CD14-positive monocyte (primary cell): ENCODE measurements at regions not wholly inside any gene's neighbourhood (a gene's known extent, or its start where the extent isn't known, plus 50 kb on each side); places are given as distances from the start of the nearest gene placed in this dataset.
"Not testable (repeated sequence)": the region's sequence is repeated elsewhere in the genome, so short reads cannot be mapped to it uniquely, and the experiment has no call there.

Experiments used
- DNase-seq, 3 donors: peaks; one replicate each; pipeline ENCODE4 v3.0.0-alpha.2; 2011 to 2022
- H2AFZ ChIP-seq: 2 replicates; pipeline ENCODE4 v1.6.0; 2012; ENCODE audit warnings: mild to moderate bottlenecking, low read depth, low read length, inconsistent platforms; ENCODE audit not compliant: insufficient read depth, poor library complexity, severe bottlenecking
- H3K27ac ChIP-seq, 2 donors: 1 replicate in 1 of 2; 2 replicates in 1 of 2; pipeline ENCODE4 v1.5.1; 2012 to 2013; ENCODE audit warnings: low read length in 2 of 2, control low read depth in 1 of 2, inconsistent platforms in 1 of 2, low read depth in 1 of 2, mild to moderate bottlenecking in 1 of 2
- H3K27me3 ChIP-seq, 2 donors: one replicate each; pipeline versions ENCODE4 v1.6.0 to v1.6.1; 2011 to 2013; ENCODE audit warnings: low read length in 2 of 2; ENCODE audit not compliant: control insufficient read depth in 2 of 2, insufficient read depth in 2 of 2
- H3K36me3 ChIP-seq, 2 donors: replicated peaks in 1 of 2; 1 replicate in 1 of 2; 2 replicates in 1 of 2; pipeline versions ENCODE4 v1.5.1 to v1.6.1; 2012 to 2013; ENCODE audit warnings: low read length in 2 of 2, control low read depth in 1 of 2, inconsistent platforms in 1 of 2, mild to moderate bottlenecking in 1 of 2; ENCODE audit not compliant: insufficient read depth in 2 of 2, control insufficient read depth in 1 of 2
- H3K4me1 ChIP-seq, 2 donors: 1 replicate in 1 of 2; 2 replicates in 1 of 2; pipeline versions ENCODE4 v1.5.1 to v1.6.1; 2012 to 2013; ENCODE audit warnings: low read length in 2 of 2, control low read depth in 1 of 2, inconsistent platforms in 1 of 2, mild to moderate bottlenecking in 1 of 2, moderate library complexity in 1 of 2; ENCODE audit not compliant: insufficient read depth in 2 of 2, control insufficient read depth in 1 of 2
- H3K4me2 ChIP-seq: replicated peaks from 2 replicates; pipeline ENCODE3; 2012; ENCODE audit warnings: low read length, moderate library complexity, mild to moderate bottlenecking; ENCODE audit not compliant: poor library complexity, severe bottlenecking; ENCODE audit errors: extremely low read depth
- H3K4me3 ChIP-seq, 3 experiments: fragments of 200-600 bp in 1 of 3; sonication (generic) in 1 of 3; replicated peaks in 1 of 3; 1 replicate in 2 of 3; 2 replicates in 1 of 3; pipeline ENCODE4 v1.5.1; 2011 to 2013; ENCODE audit warnings: low read length in 3 of 3, mild to moderate bottlenecking in 3 of 3, control low read depth in 2 of 3, low read depth in 2 of 3, inconsistent platforms in 1 of 3, moderate library complexity in 1 of 3
- H3K79me2 ChIP-seq: 2 replicates; pipeline ENCODE4 v1.6.0; 2012; ENCODE audit warnings: mild to moderate bottlenecking, control low read depth, inconsistent platforms, low read length, moderate library complexity; ENCODE audit not compliant: insufficient read depth
- H3K9ac ChIP-seq: 2 replicates; pipeline ENCODE4 v1.6.0; 2017; ENCODE audit warnings: low read length, mild to moderate bottlenecking; ENCODE audit not compliant: insufficient read depth, poor library complexity, severe bottlenecking
- H3K9me3 ChIP-seq, 2 donors: replicated peaks in 1 of 2; 1 replicate in 1 of 2; 2 replicates in 1 of 2; pipeline versions ENCODE4 v1.5.1 to v1.6.1; 2012 to 2013; ENCODE audit warnings: low read length in 2 of 2, control low read depth in 1 of 2; ENCODE audit not compliant: control insufficient read depth in 1 of 2, insufficient read depth in 1 of 2
- H4K20me1 ChIP-seq: 2 replicates; pipeline ENCODE4 v1.6.0; 2012; ENCODE audit warnings: mild to moderate bottlenecking, low read length, control low read depth, moderate library complexity; ENCODE audit not compliant: insufficient read depth
- H3K27ac Mint-ChIP-seq, 7 donors: one replicate each; pipeline ENCODE4 v1.8.0; 2020; ENCODE audit warnings: mild to moderate bottlenecking in 7 of 7, mixed read lengths in 7 of 7, moderate library complexity in 6 of 7, inconsistent platforms in 2 of 7
- H3K27me3 Mint-ChIP-seq, 3 donors: one replicate each; pipeline ENCODE4 v1.8.0; 2021 to 2022; ENCODE audit warnings: low read depth in 3 of 3, mild to moderate bottlenecking in 3 of 3, mixed read lengths in 3 of 3, moderate library complexity in 3 of 3, inconsistent platforms in 1 of 3
- H3K36me3 Mint-ChIP-seq, 2 donors: one replicate each; pipeline ENCODE4 v1.8.0; 2020; ENCODE audit warnings: mixed read lengths in 2 of 2, inconsistent platforms in 1 of 2, mild to moderate bottlenecking in 1 of 2
- H3K4me1 Mint-ChIP-seq: one replicate; pipeline ENCODE4 v1.8.0; 2020; ENCODE audit warnings: mild to moderate bottlenecking, mixed read lengths
- H3K4me3 Mint-ChIP-seq, 2 donors: one replicate each; pipeline ENCODE4 v1.8.0; 2020; ENCODE audit warnings: mild to moderate bottlenecking in 2 of 2, mixed read lengths in 2 of 2, moderate library complexity in 1 of 2
- H3K9me3 Mint-ChIP-seq, 7 donors: one replicate each; pipeline ENCODE4 v1.8.0; 2020 to 2022; ENCODE audit warnings: mixed read lengths in 7 of 7, mild to moderate bottlenecking in 6 of 7, moderate library complexity in 6 of 7, inconsistent platforms in 2 of 7
- WGBS: methylation state at CpG from one replicate; pipeline ENCODE4 v1.1.5; 2013; ENCODE audit warnings: missing lambda C conversion rate; ENCODE audit not compliant: insufficient coverage; 5-methylcytosine and 5-hydroxymethylcytosine counted together
- intact Hi-C, 2 donors: fragments of 100-400 bp; cut with micrococcal nuclease; formaldehyde crosslinking; loops; one replicate each; pipeline versions ENCODE4 v1.15.0 to v1.15.1; 2023
- TF ChIP-seq, protein P1 (sequence below): fragments of 200-600 bp; IDR thresholded peaks from one replicate; pipeline ENCODE4 v1.8.0; 2022; ENCODE audit warnings: antibody characterized with exemption, mild to moderate bottlenecking

- Mint-ChIP-seq H3K27me3 (peaks cover 11 to 21% (median 17%) of the 10 kb centered on the region in 3 donors), H3K36me3 (no peaks in the 10 kb centered on the region), H3K4me1 (no peaks in the 10 kb centered on the region), H3K4me3 (no peak overlapping the region), H3K9me3 (peaks cover 0 to 5% (median 0%) of the 10 kb centered on the region in 7 donors), H3K27ac (no peak overlapping the region)
- TF ChIP-seq, protein P1, sequence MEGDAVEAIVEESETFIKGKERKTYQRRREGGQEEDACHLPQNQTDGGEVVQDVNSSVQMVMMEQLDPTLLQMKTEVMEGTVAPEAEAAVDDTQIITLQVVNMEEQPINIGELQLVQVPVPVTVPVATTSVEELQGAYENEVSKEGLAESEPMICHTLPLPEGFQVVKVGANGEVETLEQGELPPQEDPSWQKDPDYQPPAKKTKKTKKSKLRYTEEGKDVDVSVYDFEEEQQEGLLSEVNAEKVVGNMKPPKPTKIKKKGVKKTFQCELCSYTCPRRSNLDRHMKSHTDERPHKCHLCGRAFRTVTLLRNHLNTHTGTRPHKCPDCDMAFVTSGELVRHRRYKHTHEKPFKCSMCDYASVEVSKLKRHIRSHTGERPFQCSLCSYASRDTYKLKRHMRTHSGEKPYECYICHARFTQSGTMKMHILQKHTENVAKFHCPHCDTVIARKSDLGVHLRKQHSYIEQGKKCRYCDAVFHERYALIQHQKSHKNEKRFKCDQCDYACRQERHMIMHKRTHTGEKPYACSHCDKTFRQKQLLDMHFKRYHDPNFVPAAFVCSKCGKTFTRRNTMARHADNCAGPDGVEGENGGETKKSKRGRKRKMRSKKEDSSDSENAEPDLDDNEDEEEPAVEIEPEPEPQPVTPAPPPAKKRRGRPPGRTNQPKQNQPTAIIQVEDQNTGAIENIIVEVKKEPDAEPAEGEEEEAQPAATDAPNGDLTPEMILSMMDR: no peak
- Histone ChIP-seq H2AFZ (no peak overlapping the region), H3K4me1 (no peaks in the 10 kb centered on the region), H3K4me3 (no peak overlapping the region), H3K79me2 (no peaks in the 10 kb centered on the region), H4K20me1 (no peaks in the 10 kb centered on the region), H3K4me2 (no peak overlapping the region), H3K36me3 (no peaks in the 10 kb centered on the region), H3K9me3 (no peaks in the 10 kb centered on the region), H3K9ac (no peak overlapping the region), H3K27ac (no peak overlapping the region), H3K27me3 (peaks cover 0 to 14% of the 10 kb centered on the region in 2 donors)
- WGBS: 60% methylated on average over 1 of the region's 1 CpG
- no peak for DNase-seq
- intact Hi-C loops: no loop called here
Observed at GRCh38 chr7:131941291-131941690, 384.9 kb upstream of the PODXL start.

DNA sequence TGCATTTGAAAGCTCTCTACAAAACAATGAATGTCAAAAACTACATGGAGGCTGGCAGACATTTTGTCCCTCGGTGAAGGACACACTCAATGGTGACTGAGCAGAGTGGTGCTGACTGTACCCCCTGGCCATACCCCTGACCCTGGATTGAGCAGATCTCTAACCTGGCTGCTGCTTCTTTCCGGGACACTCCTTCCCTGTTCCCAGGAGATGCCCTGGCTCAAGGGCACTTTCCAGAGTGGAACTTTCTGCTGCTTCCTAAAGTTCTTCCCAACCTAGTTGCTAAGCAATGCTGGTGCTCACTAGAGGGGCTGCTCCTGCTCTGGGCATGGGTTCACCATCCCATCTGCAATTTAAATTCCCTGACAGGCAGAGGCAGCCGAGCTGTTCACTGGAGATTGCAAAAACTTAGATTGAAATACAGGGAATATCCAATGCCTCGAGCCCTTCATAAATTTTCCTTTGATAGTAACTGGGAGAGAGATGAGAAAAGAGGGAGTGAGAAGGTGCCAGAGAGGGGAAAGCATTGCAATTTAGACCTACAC, 384.3 kb upstream of the PODXL start:
- H3K9me3 ChIP-seq: no peaks in the 10 kb centered on the region
- Mint-ChIP-seq H3K36me3 (no peaks in the 10 kb centered on the region), H3K4me3 (no peak overlapping the region), H3K4me1 (no peaks in the 10 kb centered on the region), H3K27me3 (peaks cover 8 to 20% (median 16%) of the 10 kb centered on the region in 3 donors), H3K27ac (no peak overlapping the region), H3K9me3 (peaks cover 0 to 5% (median 0%) of the 10 kb centered on the region in 7 donors)
- no peaks in the 10 kb centered on the region for H4K20me1 ChIP-seq
- TF ChIP-seq, protein P1: no peak
- H3K4me2 ChIP-seq: no peak overlapping the region
- 94% methylated on average over 2 of the region's 4 CpGs for WGBS
- no peaks in the 10 kb centered on the region for H3K79me2 ChIP-seq
- DNase-seq: no peak
- no peak overlapping the region for H3K4me3 ChIP-seq
- H3K27me3 ChIP-seq: peaks cover 0 to 9% of the 10 kb centered on the region in 2 donors
- H3K9ac ChIP-seq: no peak overlapping the region
- intact Hi-C loops: no loop called here
- H3K36me3 ChIP-seq: no peaks in the 10 kb centered on the region
- H3K27ac ChIP-seq: no peak overlapping the region
- no peak overlapping the region for H2AFZ ChIP-seq
- H3K4me1 ChIP-seq: no peaks in the 10 kb centered on the region

- H3K4me2 ChIP-seq, H3K27ac Mint-ChIP-seq, H3K79me2 ChIP-seq, H3K4me1 ChIP-seq, H3K4me1 Mint-ChIP-seq, H2AFZ ChIP-seq, H3K9me3 Mint-ChIP-seq, H3K27me3 ChIP-seq, intact Hi-C loops, H3K9me3 ChIP-seq, H3K4me3 ChIP-seq, H4K20me1 ChIP-seq, H3K36me3 Mint-ChIP-seq, H3K9ac ChIP-seq, DNase-seq, H3K27me3 Mint-ChIP-seq, H3K27ac ChIP-seq, H3K4me3 Mint-ChIP-seq, H3K36me3 ChIP-seq: not testable (repeated sequence)
- no CpG with 5 or more reads among the region's 3 CpGs for WGBS
Observed at GRCh38 chr7:131938788-131939187, 382.4 kb upstream of the PODXL start.
